Astrocyte (in vitro differentiated cells and primary cell): ENCODE measurements at regions not wholly inside any gene's neighbourhood (a gene's known extent, or its start where the extent isn't known, plus 50 kb on each side); places are given as distances from the start of the nearest gene placed in this dataset.

Experiments
- DNase-seq: peaks from one replicate; pipeline ENCODE4 v3.0.0-alpha.2; 2010; ENCODE audit warnings: low read depth
- FAIRE-seq: peaks from 2 replicates; lab custom pipeline; 2011; peaks lifted over from hg19 to GRCh38; lab: Jason Lieb, UNC
- H2AFZ ChIP-seq: 2 replicates; pipeline ENCODE4 v1.6.0; 2012; ENCODE audit warnings: low read depth, low read length, inconsistent platforms
- H3K27ac ChIP-seq: 2 replicates; pipeline ENCODE4 v1.5.1; 2011; ENCODE audit warnings: low read depth, low read length, inconsistent platforms
- H3K27me3 ChIP-seq: 2 replicates; pipeline ENCODE4 v1.6.0; 2011; ENCODE audit warnings: low read length, inconsistent platforms; ENCODE audit not compliant: insufficient read depth
- H3K36me3 ChIP-seq: 2 replicates; pipeline ENCODE4 v1.5.1; 2011; ENCODE audit warnings: low read length, inconsistent platforms; ENCODE audit not compliant: insufficient read depth
- H3K4me1 ChIP-seq: 2 replicates; pipeline ENCODE4 v1.5.1; 2011; ENCODE audit warnings: low read length, inconsistent platforms; ENCODE audit not compliant: insufficient read depth
- H3K4me2 ChIP-seq: 2 replicates; pipeline ENCODE4 v1.6.0; 2012; ENCODE audit warnings: low read length, inconsistent platforms
- H3K4me3 ChIP-seq: 2 replicates; pipeline ENCODE4 v1.5.1; 2011; ENCODE audit warnings: low read depth, mild to moderate bottlenecking, low read length, inconsistent platforms; ENCODE audit not compliant: insufficient read depth
- H3K79me2 ChIP-seq: 2 replicates; pipeline ENCODE4 v1.6.0; 2012; ENCODE audit warnings: mild to moderate bottlenecking, low read length, inconsistent platforms; ENCODE audit not compliant: insufficient read depth
- H3K9ac ChIP-seq: 2 replicates; pipeline ENCODE4 v1.6.0; 2012; ENCODE audit warnings: mild to moderate bottlenecking, low read length, inconsistent platforms
- H3K9me3 ChIP-seq: 2 replicates; pipeline ENCODE4 v1.5.1; 2012; ENCODE audit warnings: low read depth, mild to moderate bottlenecking, low read length, inconsistent platforms; ENCODE audit not compliant: insufficient read depth
- H4K20me1 ChIP-seq: 2 replicates; pipeline ENCODE4 v1.6.0; 2012; ENCODE audit warnings: low read length, inconsistent platforms; ENCODE audit not compliant: insufficient read depth
- H3K27ac Mint-ChIP-seq: one replicate; pipeline ENCODE4 v1.8.0; 2021; ENCODE audit warnings: mild to moderate bottlenecking, mixed read lengths; ENCODE audit not compliant: unreplicated experiment
- H3K27me3 Mint-ChIP-seq: one replicate; pipeline ENCODE4 v1.8.0; 2021; ENCODE audit warnings: low read depth, mixed read lengths; ENCODE audit not compliant: unreplicated experiment
- H3K36me3 Mint-ChIP-seq: one replicate; pipeline ENCODE4 v1.8.0; 2021; ENCODE audit warnings: low read depth, mixed read lengths; ENCODE audit not compliant: unreplicated experiment
- H3K4me1 Mint-ChIP-seq: one replicate; pipeline ENCODE4 v1.8.0; 2021; ENCODE audit warnings: low read depth, mixed read lengths; ENCODE audit not compliant: unreplicated experiment
- H3K4me3 Mint-ChIP-seq: one replicate; pipeline ENCODE4 v1.8.0; 2021; ENCODE audit warnings: mild to moderate bottlenecking, moderate library complexity, mixed read lengths; ENCODE audit not compliant: unreplicated experiment
- H3K9me3 Mint-ChIP-seq: one replicate; pipeline ENCODE4 v1.8.0; 2021; ENCODE audit warnings: mild to moderate bottlenecking, mixed read lengths; ENCODE audit not compliant: unreplicated experiment
- CTCF ChIP-seq: IDR thresholded peaks from 2 replicates; pipeline ENCODE4 v1.5.1; 2011; ENCODE audit warnings: low read depth, mild to moderate bottlenecking, inconsistent platforms, low read length, moderate library complexity; ENCODE audit not compliant: insufficient read depth
- EZH2 ChIP-seq: IDR thresholded peaks from 2 replicates; pipeline ENCODE4 v1.6.1; 2012; ENCODE audit warnings: mild to moderate bottlenecking, low read length, inconsistent platforms; ENCODE audit not compliant: insufficient read depth

GRCh38 chr13:99650410-99650809 is 149.1 kb downstream of the TM9SF2 start:
- DNase-seq (no peak), FAIRE-seq (no peak)
- Mint-ChIP-seq H3K27ac (no peak overlapping the region), H3K4me1 (peaks cover 6% of the 10 kb centered on the region), H3K9me3 (no peaks in the 10 kb centered on the region), H3K27me3 (peaks cover 8% of the 10 kb centered on the region), H3K36me3 (no peaks in the 10 kb centered on the region), H3K4me3 (no peak overlapping the region)
- Histone ChIP-seq H3K36me3 (no peaks in the 10 kb centered on the region), H3K4me1 (peaks cover 2% of the 10 kb centered on the region), H3K4me2 (no peak overlapping the region), H3K9ac (no peak overlapping the region), H3K79me2 (no peaks in the 10 kb centered on the region), H4K20me1 (no peaks in the 10 kb centered on the region), H3K4me3 (no peak overlapping the region), H2AFZ (no peak overlapping the region), H3K27ac (no peak overlapping the region), H3K9me3 (no peaks in the 10 kb centered on the region), H3K27me3 (no peaks in the 10 kb centered on the region)
- TF ChIP-seq EZH2, result no peak
- no peak for TF ChIP-seq CTCF

- FAIRE-seq, result no peak
- no peaks in the 10 kb centered on the region for H3K36me3 ChIP-seq
Observed at GRCh38 chr13:99648927-99649326, 147.7 kb downstream of the TM9SF2 start.

More at GRCh38 chr13:99648927-99649326, 147.7 kb downstream of the TM9SF2 start:
- Mint-ChIP-seq H3K27me3 (peaks cover 8% of the 10 kb centered on the region), H3K27ac (no peak overlapping the region), H3K4me3 (no peak overlapping the region), H3K36me3 (no peaks in the 10 kb centered on the region), H3K4me1 (peaks cover 3% of the 10 kb centered on the region), H3K9me3 (no peaks in the 10 kb centered on the region)
- Histone ChIP-seq H3K79me2 (no peaks in the 10 kb centered on the region), H3K27ac (no peak overlapping the region), H3K9me3 (no peaks in the 10 kb centered on the region), H3K4me3 (no peak overlapping the region), H4K20me1 (no peaks in the 10 kb centered on the region), H3K4me2 (no peak overlapping the region), H2AFZ (no peak overlapping the region), H3K4me1 (no peaks in the 10 kb centered on the region), H3K27me3 (no peaks in the 10 kb centered on the region), H3K9ac (no peak overlapping the region)
- no peak for DNase-seq
- TF ChIP-seq EZH2 (no peak), CTCF (no peak)
